CD4-positive, alpha-beta T cell treated with Interferon alpha-2 for 1 hour (primary cell): ENCODE measurements at regions not wholly inside any gene's neighbourhood (a gene's known extent, or its start where the extent isn't known, plus 50 kb on each side); places are given as distances from the start of the nearest gene placed in this dataset.

ENCODE experiments used
- DNase-seq, 2 donors: peaks; one replicate each; pipeline ENCODE4 v3.0.0-alpha.2; 2020 to 2022

- no peak for DNase-seq
Observed at GRCh38 chr2:136448986-136449780, 316.2 kb upstream of the THSD7B start.

- DNase-seq = no peak
Observed at GRCh38 chr2:136448432-136448831, 316.9 kb upstream of the THSD7B start.

GRCh38 chr2:136444323-136444722 is 321.0 kb upstream of the THSD7B start:
- DNase-seq = no peak

- DNase-seq = no peak
Observed at GRCh38 chr2:136443661-136444060, 321.7 kb upstream of the THSD7B start.

- no peak for DNase-seq
Observed at GRCh38 chr2:136441979-136442714, 323.2 kb upstream of the THSD7B start.

- DNase-seq = no peak
Observed at GRCh38 chr2:136439064-136439676, 321.2 kb upstream of the CXCR4 start.

GRCh38 chr2:136437461-136437860 is 319.5 kb upstream of the CXCR4 start:
- no peak for DNase-seq

GRCh38 chr2:136436936-136437335 is 319.0 kb upstream of the CXCR4 start:
- DNase-seq = no peak

GRCh38 chr2:136434251-136434715 is 316.3 kb upstream of the CXCR4 start:
- no peak for DNase-seq

- no peak for DNase-seq
Observed at GRCh38 chr2:136433261-136433660, 315.3 kb upstream of the CXCR4 start.

GRCh38 chr2:136424112-136424511 is 306.2 kb upstream of the CXCR4 start:
- DNase-seq = peak in 1 of 2 donors; percentile 28

- DNase-seq = peak; percentile 71 to 79
Observed at GRCh38 chr2:136423516-136423996, 305.6 kb upstream of the CXCR4 start.

- DNase-seq = no peak
Observed at GRCh38 chr2:136422512-136422911, 304.6 kb upstream of the CXCR4 start.

- DNase-seq = no peak
Observed at GRCh38 chr2:136420346-136420745, 302.4 kb upstream of the CXCR4 start.

- DNase-seq = no peak
Observed at GRCh38 chr2:136411946-136412345, 294.0 kb upstream of the CXCR4 start.

GRCh38 chr2:136410673-136411072 is 292.7 kb upstream of the CXCR4 start:
- no peak for DNase-seq

GRCh38 chr2:136408795-136409194 is 290.8 kb upstream of the CXCR4 start:
- DNase-seq = no peak

GRCh38 chr2:136407952-136408318 is 290.0 kb upstream of the CXCR4 start:
- no peak for DNase-seq

- DNase-seq = no peak
Observed at GRCh38 chr2:136407117-136407951, 289.4 kb upstream of the CXCR4 start.

GRCh38 chr2:136404925-136405324 is 287.0 kb upstream of the CXCR4 start:
- DNase-seq = no peak

GRCh38 chr2:136404176-136404575 is 286.2 kb upstream of the CXCR4 start:
- DNase-seq = no peak

- no peak for DNase-seq
Observed at GRCh38 chr2:136402281-136402680, 284.3 kb upstream of the CXCR4 start.
